NB4 (cell line): ENCODE measurements at regions not wholly inside any gene's neighbourhood (a gene's known extent, or its start where the extent isn't known, plus 50 kb on each side); places are given as distances from the start of the nearest gene placed in this dataset.

Source experiments
- CTCF ChIP-seq: IDR thresholded peaks from one replicate; pipeline ENCODE4 v1.5.1; 2012; ENCODE audit warnings: low read depth, low read length
- MAX ChIP-seq: IDR thresholded peaks from 2 replicates; pipeline ENCODE4 v1.6.1; 2011; ENCODE audit warnings: low read depth, low read length

- TF ChIP-seq CTCF (no peak), MAX (no peak)
Observed at GRCh38 chr11:32204751-32205150, 113.9 kb downstream of the RCN1 start.
